ENCODE measurements at regions not wholly inside any gene's neighbourhood (a gene's known extent, or its start where the extent isn't known, plus 50 kb on each side); places are given as distances from the start of the nearest gene placed in this dataset.
"Not testable (repeated sequence)": the region's sequence is repeated elsewhere in the genome, so short reads cannot be mapped to it uniquely, and the experiment has no call there.

- not testable (repeated sequence) for TF ChIP-seq POLR2A, CTCF, EP300 (IDR thresholded peaks at IDR 0.05)
Observed at GRCh38 chr2:39830610-39831009, 51.6 kb upstream of the THUMPD2 start.
